Breast epithelium (tissue), 3 donors: ENCODE measurements at regions not wholly inside any gene's neighbourhood (a gene's known extent, or its start where the extent isn't known, plus 50 kb on each side); places are given as distances from the start of the nearest gene placed in this dataset.

ENCODE experiments used
- POLR2A ChIP-seq: fragments of 450-650 bp; IDR thresholded peaks from one replicate; pipeline ENCODE4 v1.6.1; 2016; ENCODE audit warnings: antibody characterized with exemption, mild to moderate bottlenecking, moderate library complexity
- POLR2AphosphoS5 ChIP-seq, 3 donors: sonication (generic); formaldehyde crosslinking; IDR thresholded peaks; one replicate each; pipeline ENCODE4 v1.6.1; 2017; ENCODE audit warnings: antibody characterized with exemption in 3 of 3
- TF ChIP-seq, protein P1 (sequence below), 3 donors: fragments of 450-650 bp; IDR thresholded peaks; one replicate each; pipeline ENCODE4 v1.5.1; 2016 to 2017; ENCODE audit warnings: antibody characterized with exemption in 3 of 3, mild to moderate bottlenecking in 3 of 3, moderate library complexity in 3 of 3

DNA sequence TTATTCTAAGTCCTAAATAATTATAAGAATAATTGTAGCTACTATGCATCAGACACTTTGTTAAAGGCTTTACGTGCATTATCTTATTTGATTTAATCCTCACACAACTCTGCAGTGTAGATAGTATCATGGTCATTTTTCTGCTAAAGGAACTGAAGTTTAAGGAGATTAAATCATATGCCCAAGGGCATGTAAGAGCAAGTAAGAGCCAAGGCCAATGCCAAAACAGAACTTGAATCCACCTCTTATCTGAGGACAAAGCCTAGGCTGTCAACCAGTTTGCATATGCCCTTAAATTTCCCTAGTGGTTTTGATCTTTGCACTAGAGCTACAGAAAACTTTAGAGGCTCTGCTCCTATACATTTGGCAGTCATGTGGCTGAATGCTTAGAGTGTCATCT is 65.6 kb upstream of the OR5AK2 start:
- TF ChIP-seq, protein P1, sequence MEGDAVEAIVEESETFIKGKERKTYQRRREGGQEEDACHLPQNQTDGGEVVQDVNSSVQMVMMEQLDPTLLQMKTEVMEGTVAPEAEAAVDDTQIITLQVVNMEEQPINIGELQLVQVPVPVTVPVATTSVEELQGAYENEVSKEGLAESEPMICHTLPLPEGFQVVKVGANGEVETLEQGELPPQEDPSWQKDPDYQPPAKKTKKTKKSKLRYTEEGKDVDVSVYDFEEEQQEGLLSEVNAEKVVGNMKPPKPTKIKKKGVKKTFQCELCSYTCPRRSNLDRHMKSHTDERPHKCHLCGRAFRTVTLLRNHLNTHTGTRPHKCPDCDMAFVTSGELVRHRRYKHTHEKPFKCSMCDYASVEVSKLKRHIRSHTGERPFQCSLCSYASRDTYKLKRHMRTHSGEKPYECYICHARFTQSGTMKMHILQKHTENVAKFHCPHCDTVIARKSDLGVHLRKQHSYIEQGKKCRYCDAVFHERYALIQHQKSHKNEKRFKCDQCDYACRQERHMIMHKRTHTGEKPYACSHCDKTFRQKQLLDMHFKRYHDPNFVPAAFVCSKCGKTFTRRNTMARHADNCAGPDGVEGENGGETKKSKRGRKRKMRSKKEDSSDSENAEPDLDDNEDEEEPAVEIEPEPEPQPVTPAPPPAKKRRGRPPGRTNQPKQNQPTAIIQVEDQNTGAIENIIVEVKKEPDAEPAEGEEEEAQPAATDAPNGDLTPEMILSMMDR (IDR thresholded peaks at IDR 0.05) = no peak
- TF ChIP-seq POLR2A = no peak
- TF ChIP-seq POLR2AphosphoS5 (IDR thresholded peaks at IDR 0.05) = no peak
